Keratinocyte (primary cell): ENCODE measurements at regions not wholly inside any gene's neighbourhood (a gene's known extent, or its start where the extent isn't known, plus 50 kb on each side); places are given as distances from the start of the nearest gene placed in this dataset.

Experiments used
- CTCF ChIP-seq, 3 experiments: IDR thresholded peaks in 1 of 3; conservative IDR thresholded peaks in 1 of 3; optimal IDR thresholded peaks in 1 of 3; 2 replicates in 2 of 3; 3 replicates in 1 of 3; pipeline versions ENCODE3 to v1.5.1; 2011; ENCODE audit warnings: low read length in 3 of 3, mild to moderate bottlenecking in 3 of 3, moderate library complexity in 2 of 3, control low read depth in 1 of 3, inconsistent platforms in 1 of 3; ENCODE audit not compliant: insufficient read depth in 2 of 3; ENCODE audit errors: extremely low read depth in 1 of 3
- EZH2 ChIP-seq: IDR thresholded peaks from one replicate; pipeline ENCODE4 v1.6.1; 2012; ENCODE audit warnings: inconsistent platforms, mild to moderate bottlenecking, low read length, moderate library complexity

- TF ChIP-seq EZH2 = no peak
- no peak for TF ChIP-seq CTCF (optimal IDR thresholded peaks at IDR 0.05 in 1 of 3, IDR thresholded peaks at IDR 0.05 in 1 of 3, conservative IDR thresholded peaks at IDR 0.05 in 1 of 3; ENCODE audit: extremely low read depth in 1 of 3, insufficient read depth in 2 of 3, low read length in 3 of 3)
Observed at GRCh38 chr7:4602905-4603842, 78.9 kb upstream of the FOXK1 start.
